GM12878 (cell line): ENCODE measurements at regions not wholly inside any gene's neighbourhood (a gene's known extent, or its start where the extent isn't known, plus 50 kb on each side); places are given as distances from the start of the nearest gene placed in this dataset.

Experiments used
- ATAC-seq: fragments of 200-7000 bp; cut with Tn5 transposase; 3 replicates; pipeline ENCODE4 v1.9.1; 2020; ENCODE audit warnings: mild to moderate bottlenecking, moderate library complexity
- BruUV-seq: library from RNA; stranded (reverse); fragments of 400-500 nt; replicated peaks from 2 replicates; lab custom pipeline; 2021; lab: Mats Ljungman, UMichigan
- CTCF ChIA-PET: fragments of 300-600 bp; sonication (Branson Sonifier 250); formaldehyde crosslinking; extraction: SDS; loops from one replicate; lab custom pipeline; 2021; ENCODE audit warnings: inconsistent platforms; lab: Yijun Ruan, JAX
- POLR2A ChIA-PET: fragments of 350-600 bp; formaldehyde crosslinking; extraction: SDS; loops from one replicate; lab custom pipeline; 2021; ENCODE audit warnings: inconsistent platforms; lab: Charles Lee
- RAD21 ChIA-PET: fragments of 300-600 bp; sonication (Branson Sonifier 250); formaldehyde crosslinking; loops from one replicate; lab custom pipeline; 2023; ENCODE audit warnings: antibody characterized with exemption; ENCODE audit not compliant: unreplicated experiment; lab: Charles Lee
- SMC1A ChIA-PET: fragments of 300-600 bp; sonication (Branson Sonifier 250); formaldehyde crosslinking; loops from one replicate; lab custom pipeline; 2023; ENCODE audit not compliant: unreplicated experiment, uncharacterized antibody; lab: Charles Lee
- DNase-seq: peaks from one replicate; pipeline ENCODE4 v3.0.0-alpha.2; 2011; ENCODE audit warnings: low read depth, low spot score
- FAIRE-seq: peaks from 3 replicates; lab custom pipeline; 2011; peaks lifted over from hg19 to GRCh38; lab: Jason Lieb, UNC
- H2AFZ ChIP-seq: 2 replicates; pipeline ENCODE4 v1.6.0; 2011; ENCODE audit warnings: low read depth, low read length, control low read depth; ENCODE audit not compliant: control insufficient read depth
- H3K27ac ChIP-seq: 2 replicates; pipeline ENCODE4 v1.5.1; 2011; ENCODE audit warnings: control low read depth; ENCODE audit not compliant: control insufficient read depth, insufficient read depth
- H3K27me3 ChIP-seq, 2 experiments: replicated peaks in 1 of 2; 2 replicates each; pipeline versions ENCODE4 v1.6.0 to v1.6.1; 2011; ENCODE audit warnings: low read length in 1 of 2; ENCODE audit not compliant: control insufficient read depth in 2 of 2, insufficient read depth in 2 of 2
- H3K36me3 ChIP-seq, 2 experiments: 2 replicates each; pipeline ENCODE4 v1.5.1; 2011; ENCODE audit warnings: low read length in 1 of 2; ENCODE audit not compliant: control insufficient read depth in 2 of 2, insufficient read depth in 2 of 2
- H3K4me1 ChIP-seq: 2 replicates; pipeline ENCODE4 v1.6.1; 2011; ENCODE audit warnings: mild to moderate bottlenecking, low read length, moderate library complexity, mixed read lengths; ENCODE audit not compliant: control insufficient read depth, insufficient read depth
- H3K4me2 ChIP-seq: 2 replicates; pipeline ENCODE4 v1.6.0; 2011; ENCODE audit warnings: control low read depth; ENCODE audit not compliant: control insufficient read depth, insufficient read depth
- H3K4me3 ChIP-seq: fragments of 200-600 bp; sonication (generic); 2 replicates; pipeline ENCODE4 v1.5.1; 2016
- H3K79me2 ChIP-seq: 2 replicates; pipeline ENCODE4 v1.6.0; 2011; ENCODE audit warnings: low read length; ENCODE audit not compliant: control insufficient read depth, insufficient read depth
- H3K9ac ChIP-seq: 2 replicates; pipeline ENCODE4 v1.8.0; 2011; ENCODE audit warnings: low read length, control low read depth, mixed read lengths; ENCODE audit not compliant: control insufficient read depth, insufficient read depth
- H3K9me3 ChIP-seq: replicated peaks from 3 replicates; pipeline ENCODE4 v1.5.1; 2011; ENCODE audit warnings: mild to moderate bottlenecking, low read length; ENCODE audit not compliant: control insufficient read depth, insufficient read depth
- H4K20me1 ChIP-seq: 2 replicates; pipeline ENCODE4 v1.6.0; 2011; ENCODE audit not compliant: control insufficient read depth, insufficient read depth
- DPF2 ChIP-seq: fragments of 450-650 bp; IDR thresholded peaks from 2 replicates; pipeline ENCODE4 v1.6.1; 2017; ENCODE audit warnings: mild to moderate bottlenecking
- GATAD2B ChIP-seq: fragments of 450-650 bp; conservative IDR thresholded peaks from 2 replicates; pipeline ENCODE4 v1.6.1; 2017; ENCODE audit warnings: low read depth, mild to moderate bottlenecking, moderate library complexity
- JUND ChIP-seq: IDR thresholded peaks from 2 replicates; pipeline ENCODE4 v1.6.1; 2012; ENCODE audit warnings: low read depth, mild to moderate bottlenecking, low read length, improper control_type of control experiment, moderate library complexity
- NR2F1 ChIP-seq: fragments of 450-650 bp; conservative IDR thresholded peaks from 2 replicates; pipeline ENCODE4 v1.6.1; 2017; ENCODE audit warnings: mild to moderate bottlenecking
- PML ChIP-seq: IDR thresholded peaks from 2 replicates; pipeline ENCODE4 v1.6.1; 2012; ENCODE audit warnings: low read length, inconsistent platforms
- STAT3 ChIP-seq: IDR thresholded peaks from 2 replicates; pipeline ENCODE4 v1.6.1; 2011; ENCODE audit warnings: low read depth, low read length, improper control_type of control experiment
- USF2 ChIP-seq: IDR thresholded peaks from 2 replicates; pipeline ENCODE4 v1.6.1; 2011; ENCODE audit warnings: low read depth, low read length, improper control_type of control experiment, borderline replicate concordance
- WGBS: methylation state at CpG from one replicate; pipeline ENCODE4 v1.1.6; 2016; ENCODE audit warnings: low lambda C conversion rate; ENCODE audit not compliant: insufficient replicate concordance, insufficient coverage; ENCODE audit errors: missing lambda C conversion rate; 5-methylcytosine and 5-hydroxymethylcytosine counted together
- in situ Hi-C: fragments of 300-500 bp; cut with MboI; formaldehyde crosslinking; loops from 9 replicates; pipeline ENCODE4 v1.14.3; 2018; ENCODE audit warnings: mixed read lengths
- intact Hi-C: fragments of 100-400 bp; cut with micrococcal nuclease; formaldehyde crosslinking; loops from one replicate; pipeline ENCODE4 v1.14.2; 2022; ENCODE audit not compliant: unreplicated experiment
- TF ChIP-seq, protein P1 (sequence below): IDR thresholded peaks from 2 replicates; pipeline ENCODE4 v1.6.1; 2012; ENCODE audit warnings: mild to moderate bottlenecking, low read depth, low read length

GRCh38 chr15:77831986-77832385 is 199.3 kb upstream of the LINGO1 start:
- Histone ChIP-seq H3K4me3 (no peak overlapping the region), H3K27me3 (peaks cover 0 to 2% of the 10 kb centered on the region in 2 experiments; a peak in 2 of 4 replicates), H3K4me1 (no peaks in the 10 kb centered on the region), H4K20me1 (no peaks in the 10 kb centered on the region), H3K4me2 (no peak overlapping the region), H3K27ac (no peak overlapping the region), H3K79me2 (no peaks in the 10 kb centered on the region), H3K9ac (no peak overlapping the region), H3K36me3 (no peaks in the 10 kb centered on the region), H3K9me3 (no peaks in the 10 kb centered on the region), H2AFZ (no peak overlapping the region)
- intact Hi-C loops (no loop called here), in situ Hi-C loops (no loop called here)
- TF ChIP-seq, protein P1, sequence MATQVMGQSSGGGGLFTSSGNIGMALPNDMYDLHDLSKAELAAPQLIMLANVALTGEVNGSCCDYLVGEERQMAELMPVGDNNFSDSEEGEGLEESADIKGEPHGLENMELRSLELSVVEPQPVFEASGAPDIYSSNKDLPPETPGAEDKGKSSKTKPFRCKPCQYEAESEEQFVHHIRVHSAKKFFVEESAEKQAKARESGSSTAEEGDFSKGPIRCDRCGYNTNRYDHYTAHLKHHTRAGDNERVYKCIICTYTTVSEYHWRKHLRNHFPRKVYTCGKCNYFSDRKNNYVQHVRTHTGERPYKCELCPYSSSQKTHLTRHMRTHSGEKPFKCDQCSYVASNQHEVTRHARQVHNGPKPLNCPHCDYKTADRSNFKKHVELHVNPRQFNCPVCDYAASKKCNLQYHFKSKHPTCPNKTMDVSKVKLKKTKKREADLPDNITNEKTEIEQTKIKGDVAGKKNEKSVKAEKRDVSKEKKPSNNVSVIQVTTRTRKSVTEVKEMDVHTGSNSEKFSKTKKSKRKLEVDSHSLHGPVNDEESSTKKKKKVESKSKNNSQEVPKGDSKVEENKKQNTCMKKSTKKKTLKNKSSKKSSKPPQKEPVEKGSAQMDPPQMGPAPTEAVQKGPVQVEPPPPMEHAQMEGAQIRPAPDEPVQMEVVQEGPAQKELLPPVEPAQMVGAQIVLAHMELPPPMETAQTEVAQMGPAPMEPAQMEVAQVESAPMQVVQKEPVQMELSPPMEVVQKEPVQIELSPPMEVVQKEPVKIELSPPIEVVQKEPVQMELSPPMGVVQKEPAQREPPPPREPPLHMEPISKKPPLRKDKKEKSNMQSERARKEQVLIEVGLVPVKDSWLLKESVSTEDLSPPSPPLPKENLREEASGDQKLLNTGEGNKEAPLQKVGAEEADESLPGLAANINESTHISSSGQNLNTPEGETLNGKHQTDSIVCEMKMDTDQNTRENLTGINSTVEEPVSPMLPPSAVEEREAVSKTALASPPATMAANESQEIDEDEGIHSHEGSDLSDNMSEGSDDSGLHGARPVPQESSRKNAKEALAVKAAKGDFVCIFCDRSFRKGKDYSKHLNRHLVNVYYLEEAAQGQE: no peak
- no peak for TF ChIP-seq DPF2
- no peak for TF ChIP-seq USF2
- TF ChIP-seq STAT3: no peak
- TF ChIP-seq GATAD2B: no peak
- TF ChIP-seq JUND: no peak
- TF ChIP-seq PML: no peak
- no peak for TF ChIP-seq NR2F1
- POLR2A ChIA-PET: no interaction called here
- DNase-seq (no peak), ATAC-seq (no peak), FAIRE-seq (no peak)
- SMC1A ChIA-PET: interaction anchor here (0.6 to 1.5 kb wide), 2 partner anchors 10 to 11 kb away, joined by 3 to 4 read pairs; no protein-coding TSS in a partner anchor
- WGBS: 46% methylated on average over 4 of the region's 4 CpGs
- no TSS peak for BruUV-seq
- RAD21 ChIA-PET: interaction anchor here (1.6 kb wide), 1 partner anchor 11 kb away, joined by 6 read pairs; no protein-coding TSS in a partner anchor
- CTCF ChIA-PET: interaction anchor here (1.0 to 1.6 kb wide), 3 partner anchors 11 to 213 kb away, joined by 3 to 6 read pairs (median 4); no protein-coding TSS in a partner anchor
